ENCODE measurements at regions not wholly inside any gene's neighbourhood (a gene's known extent, or its start where the extent isn't known, plus 50 kb on each side); places are given as distances from the start of the nearest gene placed in this dataset.

GRCh38 chr10:78555128-78555527 lies 513.6 kb upstream of the ZMIZ1 start:
- no peaks in the 10 kb centered on the region for H3K36me3 ChIP-seq
- no peaks in the 10 kb centered on the region for H3K27me3 ChIP-seq
- no peak for TF ChIP-seq EP300 (IDR thresholded peaks at IDR 0.05)
- TF ChIP-seq CTCF (IDR thresholded peaks at IDR 0.05) = no peak
- TF ChIP-seq POLR2A (IDR thresholded peaks at IDR 0.05) = no peak
- no peak for TF ChIP-seq POLR2AphosphoS5 (IDR thresholded peaks at IDR 0.05)
- WGBS = 87% methylated on average over 2 of the region's 2 CpGs
- H3K9me3 ChIP-seq = no peaks in the 10 kb centered on the region
- peaks cover 18% of the 10 kb centered on the region for H3K4me1 ChIP-seq
- H3K4me3 ChIP-seq = no peak overlapping the region
- H3K27ac ChIP-seq = no peak overlapping the region
- no peak for DNase-seq (ENCODE audit: low spot score in 2 of 2)

- no peak for TF ChIP-seq CTCF (IDR thresholded peaks at IDR 0.05)
- no peak for TF ChIP-seq POLR2AphosphoS5 (IDR thresholded peaks at IDR 0.05)
- no peak for TF ChIP-seq EP300 (IDR thresholded peaks at IDR 0.05)
- no peak for TF ChIP-seq POLR2A (IDR thresholded peaks at IDR 0.05)
- Histone ChIP-seq H3K27me3 (no peaks in the 10 kb centered on the region), H3K4me3 (no peak overlapping the region), H3K27ac (no peak overlapping the region), H3K4me1 (peaks cover 12% of the 10 kb centered on the region), H3K36me3 (no peaks in the 10 kb centered on the region), H3K9me3 (no peaks in the 10 kb centered on the region)
- WGBS = 91% methylated on average over 2 of the region's 2 CpGs
- no peak for DNase-seq (ENCODE audit: low spot score in 2 of 2)
Observed at GRCh38 chr10:78556705-78557432, 511.9 kb upstream of the ZMIZ1 start.

- WGBS = 91% methylated on average over 2 of the region's 2 CpGs
- no peak for TF ChIP-seq POLR2A (IDR thresholded peaks at IDR 0.05)
- TF ChIP-seq EP300 (IDR thresholded peaks at IDR 0.05) = no peak
- TF ChIP-seq CTCF (IDR thresholded peaks at IDR 0.05) = no peak
- no peak for TF ChIP-seq POLR2AphosphoS5 (IDR thresholded peaks at IDR 0.05)
- Histone ChIP-seq H3K4me3 (no peak overlapping the region), H3K27me3 (no peaks in the 10 kb centered on the region), H3K4me1 (peaks cover 7% of the 10 kb centered on the region), H3K36me3 (no peaks in the 10 kb centered on the region), H3K27ac (no peak overlapping the region), H3K9me3 (no peaks in the 10 kb centered on the region)
- DNase-seq (ENCODE audit: low spot score in 2 of 2) = no peak
Observed at GRCh38 chr10:78557433-78557925, 511.3 kb upstream of the ZMIZ1 start.

GRCh38 chr10:78559661-78560340 lies 509.0 kb upstream of the ZMIZ1 start:
- Histone ChIP-seq H3K27me3 (no peaks in the 10 kb centered on the region), H3K4me1 (no peaks in the 10 kb centered on the region), H3K27ac (no peak overlapping the region), H3K36me3 (no peaks in the 10 kb centered on the region), H3K9me3 (no peaks in the 10 kb centered on the region), H3K4me3 (no peak overlapping the region)
- TF ChIP-seq POLR2AphosphoS5 (IDR thresholded peaks at IDR 0.05) (no peak), CTCF (IDR thresholded peaks at IDR 0.05) (no peak), EP300 (IDR thresholded peaks at IDR 0.05) (no peak), POLR2A (IDR thresholded peaks at IDR 0.05) (no peak)
- DNase-seq (ENCODE audit: low spot score in 2 of 2) = no peak
- 80% methylated on average over 10 of the region's 10 CpGs for WGBS

GRCh38 chr10:78560341-78560688 lies 508.5 kb upstream of the ZMIZ1 start:
- no peaks in the 10 kb centered on the region for H3K4me1 ChIP-seq
- H3K9me3 ChIP-seq = no peaks in the 10 kb centered on the region
- 88% methylated on average over 4 of the region's 4 CpGs for WGBS
- no peaks in the 10 kb centered on the region for H3K36me3 ChIP-seq
- no peaks in the 10 kb centered on the region for H3K27me3 ChIP-seq
- no peak for DNase-seq (ENCODE audit: low spot score in 2 of 2)
- no peak for TF ChIP-seq CTCF (IDR thresholded peaks at IDR 0.05)
- TF ChIP-seq POLR2AphosphoS5 (IDR thresholded peaks at IDR 0.05) = no peak
- no peak for TF ChIP-seq POLR2A (IDR thresholded peaks at IDR 0.05)
- H3K27ac ChIP-seq = no peak overlapping the region
- H3K4me3 ChIP-seq = no peak overlapping the region

Data from suprapubic skin (tissue), 4 donors.